NT2/D1 (cell line): ENCODE measurements at regions not wholly inside any gene's neighbourhood (a gene's known extent, or its start where the extent isn't known, plus 50 kb on each side); places are given as distances from the start of the nearest gene placed in this dataset.

Source experiments
- DNase-seq: peaks from one replicate; pipeline ENCODE4 v3.0.0-alpha.2; 2011; ENCODE audit warnings: low read depth, low spot score
- H3K27me3 ChIP-seq: 2 replicates; pipeline ENCODE4 v1.6.0; 2011; ENCODE audit warnings: mild to moderate bottlenecking; ENCODE audit not compliant: insufficient read length, insufficient read depth
- H3K36me3 ChIP-seq: 2 replicates; pipeline ENCODE4 v1.6.1; 2011; ENCODE audit warnings: mild to moderate bottlenecking, low read length, mixed read lengths; ENCODE audit not compliant: insufficient read depth, insufficient read length
- H3K4me1 ChIP-seq: 2 replicates; pipeline ENCODE4 v1.5.1; 2011; ENCODE audit not compliant: insufficient read depth, insufficient read length
- H3K4me3 ChIP-seq: 2 replicates; pipeline ENCODE4 v1.5.1; 2011; ENCODE audit warnings: low read depth; ENCODE audit not compliant: insufficient read length
- H3K9ac ChIP-seq: 2 replicates; pipeline ENCODE4 v1.6.0; 2011; ENCODE audit warnings: low read depth; ENCODE audit not compliant: insufficient read length
- H3K9me3 ChIP-seq: 2 replicates; pipeline ENCODE4 v1.5.1; 2011; ENCODE audit warnings: mild to moderate bottlenecking, low read length; ENCODE audit not compliant: insufficient read depth
- SUZ12 ChIP-seq: IDR thresholded peaks from 2 replicates; pipeline ENCODE4 v1.6.1; 2011; ENCODE audit not compliant: insufficient read length, insufficient read depth; ENCODE audit errors: extremely low read depth
- YY1 ChIP-seq: IDR thresholded peaks from 2 replicates; pipeline ENCODE4 v1.6.1; 2011; ENCODE audit not compliant: insufficient read length, insufficient read depth
- ZNF274 ChIP-seq: IDR thresholded peaks from 2 replicates; pipeline ENCODE4 v1.6.1; 2011; ENCODE audit warnings: mild to moderate bottlenecking, low read depth, low read length

- TF ChIP-seq SUZ12 (no peak), YY1 (no peak), ZNF274 (no peak)
- Histone ChIP-seq H3K9ac (no peak overlapping the region), H3K4me1 (no peaks in the 10 kb centered on the region), H3K9me3 (no peaks in the 10 kb centered on the region; the same call in 1 of the 2 replicates), H3K36me3 (no peaks in the 10 kb centered on the region), H3K4me3 (no peak overlapping the region), H3K27me3 (no peaks in the 10 kb centered on the region)
- no peak for DNase-seq
These were observed 79.8 kb downstream of the MAT2B start for GRCh38 chr5:163585206-163585605.

GRCh38 chr5:163586531-163586956 lies 81.1 kb downstream of the MAT2B start:
- no peaks in the 10 kb centered on the region for H3K4me1 ChIP-seq
- H3K4me3 ChIP-seq: no peak overlapping the region
- no peaks in the 10 kb centered on the region; the same call in 1 of the 2 replicates for H3K9me3 ChIP-seq
- TF ChIP-seq ZNF274: no peak
- no peak for TF ChIP-seq SUZ12
- TF ChIP-seq YY1: no peak
- no peak for DNase-seq
- H3K36me3 ChIP-seq: no peaks in the 10 kb centered on the region
- H3K9ac ChIP-seq: no peak overlapping the region
- no peaks in the 10 kb centered on the region for H3K27me3 ChIP-seq

GRCh38 chr5:163594951-163595350 lies 89.5 kb downstream of the MAT2B start:
- DNase-seq: no peak
- Histone ChIP-seq H3K27me3 (no peaks in the 10 kb centered on the region), H3K4me1 (no peaks in the 10 kb centered on the region), H3K9ac (no peak overlapping the region), H3K4me3 (no peak overlapping the region), H3K36me3 (no peaks in the 10 kb centered on the region), H3K9me3 (no peaks in the 10 kb centered on the region)
- TF ChIP-seq SUZ12 (no peak), ZNF274 (no peak), YY1 (no peak)

- H3K4me1 ChIP-seq: no peaks in the 10 kb centered on the region
These were observed 90.7 kb downstream of the MAT2B start for GRCh38 chr5:163595932-163596607.

GRCh38 chr5:163596608-163597315 lies 91.3 kb downstream of the MAT2B start:
- no peak for TF ChIP-seq YY1
- TF ChIP-seq SUZ12: no peak
- TF ChIP-seq ZNF274: no peak
- H3K4me1 ChIP-seq: no peaks in the 10 kb centered on the region
- H3K27me3 ChIP-seq: no peaks in the 10 kb centered on the region

More at GRCh38 chr5:163595932-163596607, 90.7 kb downstream of the MAT2B start:
- Histone ChIP-seq H3K27me3 (no peaks in the 10 kb centered on the region), H3K9me3 (no peaks in the 10 kb centered on the region), H3K4me3 (no peak overlapping the region), H3K9ac (no peak overlapping the region), H3K36me3 (no peaks in the 10 kb centered on the region)
- TF ChIP-seq YY1 (no peak), ZNF274 (no peak), SUZ12 (no peak)
- no peak for DNase-seq

GRCh38 chr5:163604013-163604412 lies 98.6 kb downstream of the MAT2B start:
- Histone ChIP-seq H3K9me3 (no peaks in the 10 kb centered on the region), H3K27me3 (no peaks in the 10 kb centered on the region), H3K9ac (no peak overlapping the region), H3K4me3 (no peak overlapping the region), H3K36me3 (no peaks in the 10 kb centered on the region), H3K4me1 (no peaks in the 10 kb centered on the region)
- TF ChIP-seq SUZ12 (no peak), YY1 (no peak), ZNF274 (no peak)
- no peak for DNase-seq

More at GRCh38 chr5:163596608-163597315, 91.3 kb downstream of the MAT2B start:
- Histone ChIP-seq H3K36me3 (no peaks in the 10 kb centered on the region), H3K9ac (no peak overlapping the region), H3K4me3 (no peak overlapping the region), H3K9me3 (no peaks in the 10 kb centered on the region)
- DNase-seq: no peak

GRCh38 chr5:163607256-163607655 lies 101.8 kb downstream of the MAT2B start:
- Histone ChIP-seq H3K27me3 (no peaks in the 10 kb centered on the region), H3K36me3 (no peaks in the 10 kb centered on the region), H3K9ac (no peak overlapping the region), H3K9me3 (no peaks in the 10 kb centered on the region), H3K4me3 (no peak overlapping the region), H3K4me1 (no peaks in the 10 kb centered on the region)
- TF ChIP-seq SUZ12 (no peak), ZNF274 (no peak), YY1 (no peak)
- DNase-seq: no peak
